ENCODE measurements at regions not wholly inside any gene's neighbourhood (a gene's known extent, or its start where the extent isn't known, plus 50 kb on each side); places are given as distances from the start of the nearest gene placed in this dataset.

DNA sequence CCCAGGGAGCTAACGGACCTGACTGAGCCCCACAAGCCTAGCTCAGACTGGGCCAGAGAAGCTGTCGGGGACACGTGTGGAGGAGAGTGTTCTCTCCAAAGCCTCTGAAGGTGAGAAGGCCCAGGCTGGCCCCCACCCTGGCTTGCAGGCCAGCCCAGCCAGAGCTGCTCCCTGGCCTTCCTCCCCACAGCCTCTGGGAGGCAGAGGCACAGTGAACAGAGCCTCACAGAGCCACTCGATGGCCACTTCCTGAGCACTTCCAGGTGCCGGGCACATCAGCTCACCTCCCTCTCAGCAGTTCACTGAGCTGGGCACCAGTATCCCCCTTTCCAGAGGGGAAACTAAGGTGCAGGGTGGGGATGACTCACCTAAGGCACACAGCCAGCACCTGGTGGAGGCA lies 109.4 kb upstream of the LINGO1 start:
- Histone ChIP-seq H3K27ac (ENCODE audit: low read length) (no peak overlapping the region), H3K9me3 (replicated peaks; ENCODE audit: insufficient read depth, low read length) (no peaks in the 10 kb centered on the region), H2AFZ (ENCODE audit: low read length) (no peak overlapping the region), H3K79me2 (ENCODE audit: low read length) (no peaks in the 10 kb centered on the region), H3K36me3 (replicated peaks; ENCODE audit: insufficient read depth, low read length) (no peaks in the 10 kb centered on the region), H3K4me2 (ENCODE audit: low read depth, low read length) (no peak overlapping the region), H3K4me1 (ENCODE audit: low read length) (no peaks in the 10 kb centered on the region), H3K4me3 (ENCODE audit: low read length) (no peak overlapping the region), H3F3A (ENCODE audit: insufficient read depth, low read length) (no peaks in the 10 kb centered on the region), H3K9me2 (replicated peaks; ENCODE audit: insufficient read depth, low read length) (no peaks in the 10 kb centered on the region), H4K20me1 (ENCODE audit: insufficient read depth, low read length) (no peaks in the 10 kb centered on the region), H3K9ac (ENCODE audit: low read length) (no peak overlapping the region), H3K27me3 (replicated peaks; ENCODE audit: insufficient read depth, low read length) (peaks cover 79% of the 10 kb centered on the region)
- TF ChIP-seq CTCF (IDR thresholded peaks at IDR 0.05; ENCODE audit: low read length) (no peak), EZH2phosphoT487 (IDR thresholded peaks at IDR 0.05; ENCODE audit: low read length) (no peak), EZH2 (optimal IDR thresholded peaks at IDR 0.05; ENCODE audit: low read depth, low read length) (no peak)
- DNase-seq = no peak

GRCh38 chr15:77741106-77741505 lies 108.4 kb upstream of the LINGO1 start:
- TF ChIP-seq EZH2phosphoT487 (IDR thresholded peaks at IDR 0.05; ENCODE audit: low read length) (no peak), EZH2 (optimal IDR thresholded peaks at IDR 0.05; ENCODE audit: low read depth, low read length) (no peak), CTCF (IDR thresholded peaks at IDR 0.05; ENCODE audit: low read length) (no peak)
- Histone ChIP-seq H3K79me2 (ENCODE audit: low read length) (no peaks in the 10 kb centered on the region), H3K4me2 (ENCODE audit: low read depth, low read length) (no peak overlapping the region), H3F3A (ENCODE audit: insufficient read depth, low read length) (no peaks in the 10 kb centered on the region), H3K27me3 (replicated peaks; ENCODE audit: insufficient read depth, low read length) (peaks cover 74% of the 10 kb centered on the region), H2AFZ (ENCODE audit: low read length) (no peak overlapping the region), H3K9me2 (replicated peaks; ENCODE audit: insufficient read depth, low read length) (no peaks in the 10 kb centered on the region), H3K9ac (ENCODE audit: low read length) (no peak overlapping the region), H3K9me3 (replicated peaks; ENCODE audit: insufficient read depth, low read length) (no peaks in the 10 kb centered on the region), H4K20me1 (ENCODE audit: insufficient read depth, low read length) (no peaks in the 10 kb centered on the region), H3K4me3 (ENCODE audit: low read length) (no peak overlapping the region), H3K27ac (ENCODE audit: low read length) (no peak overlapping the region), H3K36me3 (replicated peaks; ENCODE audit: insufficient read depth, low read length) (no peaks in the 10 kb centered on the region), H3K4me1 (ENCODE audit: low read length) (no peaks in the 10 kb centered on the region)
- DNase-seq = no peak

DNA sequence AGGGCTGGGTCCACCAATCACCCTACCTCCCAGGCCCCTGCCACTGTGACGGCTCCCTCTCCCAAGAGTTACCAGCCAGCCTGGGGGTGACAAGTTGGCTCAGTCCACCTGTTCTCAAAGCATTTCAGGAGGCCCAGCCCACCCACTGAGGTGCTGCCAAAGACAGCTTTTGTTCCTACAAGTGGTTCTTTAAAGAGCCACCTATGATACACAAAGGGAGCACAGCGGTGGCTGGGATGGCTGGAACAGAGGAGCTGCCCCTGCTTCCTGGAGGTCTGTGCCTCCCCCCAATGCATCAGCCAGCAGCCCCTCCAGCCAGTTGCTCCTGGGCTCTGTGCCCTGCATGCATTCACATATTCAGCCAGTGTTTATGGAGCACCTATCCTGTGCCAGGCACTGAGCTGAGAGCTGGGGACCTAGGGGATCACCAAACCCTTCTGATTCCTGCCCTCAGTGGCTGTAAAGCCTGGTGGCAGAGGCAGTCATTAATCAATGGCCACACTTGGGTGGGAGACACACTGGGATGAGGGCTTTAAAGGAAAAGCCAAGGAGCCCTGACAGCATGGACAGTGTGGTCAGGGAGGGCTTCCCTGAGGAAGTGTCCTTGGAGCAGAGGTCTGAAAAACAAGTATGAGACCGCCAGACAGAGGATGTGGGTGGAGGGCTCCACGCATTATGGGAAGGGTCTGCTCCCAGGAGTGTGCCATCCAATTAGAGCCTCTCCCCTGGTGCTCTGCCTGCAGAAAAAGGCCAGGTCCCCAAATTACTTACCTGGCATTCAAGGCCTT lies 107.1 kb upstream of the LINGO1 start:
- no peaks in the 10 kb centered on the region for H3K79me2 ChIP-seq (ENCODE audit: low read length)
- no peaks in the 10 kb centered on the region for H3K9me3 ChIP-seq (replicated peaks; ENCODE audit: insufficient read depth, low read length)
- no peaks in the 10 kb centered on the region for H4K20me1 ChIP-seq (ENCODE audit: insufficient read depth, low read length)
- H3F3A ChIP-seq (ENCODE audit: insufficient read depth, low read length) = no peaks in the 10 kb centered on the region
- no peak overlapping the region for H3K4me3 ChIP-seq (ENCODE audit: low read length)
- H3K4me1 ChIP-seq (ENCODE audit: low read length) = no peaks in the 10 kb centered on the region
- no peak for DNase-seq
- no peaks in the 10 kb centered on the region for H3K36me3 ChIP-seq (replicated peaks; ENCODE audit: insufficient read depth, low read length)
- no peak overlapping the region for H3K9ac ChIP-seq (ENCODE audit: low read length)
- no peak overlapping the region for H3K4me2 ChIP-seq (ENCODE audit: low read depth, low read length)
- H2AFZ ChIP-seq (ENCODE audit: low read length) = no peak overlapping the region
- H3K27me3 ChIP-seq (replicated peaks; ENCODE audit: insufficient read depth, low read length) = peaks cover 68% of the 10 kb centered on the region
- no peak for TF ChIP-seq CTCF (IDR thresholded peaks at IDR 0.05; ENCODE audit: low read length)
- no peak for TF ChIP-seq EZH2phosphoT487 (IDR thresholded peaks at IDR 0.05; ENCODE audit: low read length)
- no peak for TF ChIP-seq EZH2 (optimal IDR thresholded peaks at IDR 0.05; ENCODE audit: low read depth, low read length)
- no peak overlapping the region for H3K27ac ChIP-seq (ENCODE audit: low read length)
- H3K9me2 ChIP-seq (replicated peaks; ENCODE audit: insufficient read depth, low read length) = no peaks in the 10 kb centered on the region

Measured in MM.1S (cell line).